AG10803 (cell line): ENCODE measurements at regions not wholly inside any gene's neighbourhood (a gene's known extent, or its start where the extent isn't known, plus 50 kb on each side); places are given as distances from the start of the nearest gene placed in this dataset.

ENCODE experiments used
- DNase-seq: peaks from one replicate; pipeline ENCODE4 v3.0.0; 2010; ENCODE audit warnings: low read depth
- H3K4me3 ChIP-seq: 2 replicates; pipeline ENCODE4 v1.5.1; 2011; ENCODE audit warnings: mild to moderate bottlenecking, low read length, control low read depth
- TF ChIP-seq, protein P1 (sequence below): conservative IDR thresholded peaks from 2 replicates; pipeline ENCODE4 v1.5.1; 2011; ENCODE audit warnings: mild to moderate bottlenecking, low read length, control low read depth, inconsistent platforms

DNA sequence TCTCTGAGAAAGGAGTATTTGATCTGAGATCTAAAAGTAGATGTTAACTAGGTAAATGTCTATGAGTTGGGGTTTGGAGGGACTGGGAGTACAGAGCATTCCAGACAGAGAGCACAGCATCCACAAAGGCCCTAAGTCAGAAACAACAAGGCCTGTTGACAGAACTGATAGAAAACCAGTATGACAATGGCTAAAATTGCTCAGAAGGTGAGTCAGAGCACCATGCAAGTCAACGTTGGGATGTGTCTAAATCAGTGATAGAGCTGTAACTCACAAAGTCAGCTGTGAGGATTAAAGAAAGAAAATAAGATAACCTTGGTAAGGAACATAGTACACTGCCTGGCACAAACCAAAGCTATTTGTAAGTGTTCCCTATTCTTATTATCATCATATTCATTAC is 124.0 kb downstream of the CETN3 start:
- TF ChIP-seq, protein P1, sequence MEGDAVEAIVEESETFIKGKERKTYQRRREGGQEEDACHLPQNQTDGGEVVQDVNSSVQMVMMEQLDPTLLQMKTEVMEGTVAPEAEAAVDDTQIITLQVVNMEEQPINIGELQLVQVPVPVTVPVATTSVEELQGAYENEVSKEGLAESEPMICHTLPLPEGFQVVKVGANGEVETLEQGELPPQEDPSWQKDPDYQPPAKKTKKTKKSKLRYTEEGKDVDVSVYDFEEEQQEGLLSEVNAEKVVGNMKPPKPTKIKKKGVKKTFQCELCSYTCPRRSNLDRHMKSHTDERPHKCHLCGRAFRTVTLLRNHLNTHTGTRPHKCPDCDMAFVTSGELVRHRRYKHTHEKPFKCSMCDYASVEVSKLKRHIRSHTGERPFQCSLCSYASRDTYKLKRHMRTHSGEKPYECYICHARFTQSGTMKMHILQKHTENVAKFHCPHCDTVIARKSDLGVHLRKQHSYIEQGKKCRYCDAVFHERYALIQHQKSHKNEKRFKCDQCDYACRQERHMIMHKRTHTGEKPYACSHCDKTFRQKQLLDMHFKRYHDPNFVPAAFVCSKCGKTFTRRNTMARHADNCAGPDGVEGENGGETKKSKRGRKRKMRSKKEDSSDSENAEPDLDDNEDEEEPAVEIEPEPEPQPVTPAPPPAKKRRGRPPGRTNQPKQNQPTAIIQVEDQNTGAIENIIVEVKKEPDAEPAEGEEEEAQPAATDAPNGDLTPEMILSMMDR: no peak
- no peak for DNase-seq
- H3K4me3 ChIP-seq: no peak overlapping the region

DNA sequence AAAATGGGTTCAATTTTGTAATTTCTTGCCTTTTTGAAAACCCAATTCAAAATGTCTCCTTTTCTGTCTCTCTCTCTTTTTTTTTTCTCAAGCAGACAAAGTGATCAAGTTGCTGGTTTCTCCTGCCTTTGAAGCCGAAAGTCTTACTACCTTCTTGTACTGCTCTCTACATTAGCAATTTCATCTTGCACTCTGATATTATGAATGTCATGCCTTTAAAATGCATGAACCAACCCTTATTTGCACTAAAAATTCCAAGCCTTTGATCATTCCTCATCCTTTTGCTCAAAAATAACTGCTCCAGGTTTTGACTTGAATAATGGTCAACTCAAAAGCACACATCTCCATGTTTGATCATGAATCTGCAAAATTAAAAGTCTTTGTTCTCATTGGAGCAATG is 125.2 kb downstream of the CETN3 start:
- DNase-seq: no peak
- no peak overlapping the region for H3K4me3 ChIP-seq
- TF ChIP-seq, protein P1: no peak

DNA sequence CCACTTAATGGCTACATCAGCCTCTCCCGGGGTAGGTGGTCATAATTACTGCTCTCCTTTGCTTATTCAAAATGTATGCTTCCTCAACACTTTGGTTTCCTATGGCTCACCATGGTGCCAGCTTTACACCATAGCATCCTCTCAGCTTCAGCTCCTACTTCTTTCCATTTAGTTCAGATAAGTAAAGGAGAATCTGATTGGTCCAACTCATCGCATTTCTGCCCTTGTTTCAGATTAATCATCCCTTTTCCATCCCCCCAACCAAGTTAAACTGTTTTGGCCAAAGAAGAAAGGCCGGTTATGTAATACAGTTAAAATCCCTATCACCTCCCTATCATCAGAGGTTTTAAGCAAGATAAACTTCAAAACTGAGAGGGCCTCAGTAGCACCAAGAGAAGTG is 130.5 kb downstream of the CETN3 start:
- no peak overlapping the region for H3K4me3 ChIP-seq
- TF ChIP-seq, protein P1: no peak
- DNase-seq: no peak

DNA sequence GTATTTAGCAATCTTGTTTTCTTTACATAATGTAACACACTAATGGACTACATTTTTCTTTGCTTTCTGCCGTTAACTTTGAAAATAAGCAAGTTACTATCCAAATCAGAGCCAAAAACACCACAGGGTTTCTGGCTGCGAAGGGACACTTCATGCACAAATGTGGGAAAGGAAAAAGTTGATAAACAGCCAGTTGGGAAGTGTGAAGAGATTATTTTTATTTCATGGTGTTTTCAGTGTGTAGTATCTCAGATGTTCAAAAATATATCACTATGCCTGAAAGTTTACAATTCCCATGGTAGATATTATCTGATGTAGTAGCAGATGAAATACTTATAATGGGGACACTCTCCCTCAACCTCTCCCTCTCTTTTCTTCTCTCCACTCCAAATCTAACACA is 135.3 kb downstream of the CETN3 start:
- no peak overlapping the region for H3K4me3 ChIP-seq
- TF ChIP-seq, protein P1: no peak

DNA sequence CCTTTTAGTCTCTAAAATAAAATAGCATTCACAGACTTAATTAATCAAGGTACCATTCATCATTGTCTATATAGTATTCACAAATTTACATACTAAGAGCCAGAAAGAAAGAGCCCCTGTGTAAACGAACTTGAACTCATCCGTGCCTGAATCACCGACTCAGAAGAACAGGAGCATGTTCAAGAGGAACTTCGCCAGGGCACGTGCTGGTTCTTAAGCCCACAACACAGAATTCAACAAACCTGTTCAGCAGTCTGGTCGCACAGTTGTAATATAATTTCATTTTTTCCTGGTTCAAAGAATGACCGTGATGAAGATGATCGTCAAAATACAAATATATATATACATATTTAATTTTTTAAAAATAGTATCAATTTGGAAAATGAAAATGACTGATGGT is 141.9 kb downstream of the CETN3 start:
- TF ChIP-seq, protein P1: no peak
- H3K4me3 ChIP-seq: no peak overlapping the region
- DNase-seq: no peak

More for the DNA sequence above, 135.3 kb downstream of the CETN3 start:
- DNase-seq: no peak

DNA sequence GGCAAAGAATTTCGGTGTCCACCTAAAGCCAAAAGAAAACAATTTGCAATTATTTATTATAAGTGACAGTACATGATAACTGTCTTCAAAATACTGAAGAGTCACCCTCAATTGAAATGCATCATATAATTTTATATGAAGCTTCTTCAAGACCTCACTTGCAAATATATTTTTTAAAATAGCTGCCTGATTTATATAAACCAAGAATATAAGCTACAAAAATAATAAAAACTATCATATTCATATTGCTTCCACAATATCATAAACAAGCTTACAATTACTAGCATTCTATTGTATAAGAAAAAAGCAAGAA is 144.1 kb downstream of the CETN3 start:
- no peak for DNase-seq
- TF ChIP-seq, protein P1: no peak
- no peak overlapping the region for H3K4me3 ChIP-seq

DNA sequence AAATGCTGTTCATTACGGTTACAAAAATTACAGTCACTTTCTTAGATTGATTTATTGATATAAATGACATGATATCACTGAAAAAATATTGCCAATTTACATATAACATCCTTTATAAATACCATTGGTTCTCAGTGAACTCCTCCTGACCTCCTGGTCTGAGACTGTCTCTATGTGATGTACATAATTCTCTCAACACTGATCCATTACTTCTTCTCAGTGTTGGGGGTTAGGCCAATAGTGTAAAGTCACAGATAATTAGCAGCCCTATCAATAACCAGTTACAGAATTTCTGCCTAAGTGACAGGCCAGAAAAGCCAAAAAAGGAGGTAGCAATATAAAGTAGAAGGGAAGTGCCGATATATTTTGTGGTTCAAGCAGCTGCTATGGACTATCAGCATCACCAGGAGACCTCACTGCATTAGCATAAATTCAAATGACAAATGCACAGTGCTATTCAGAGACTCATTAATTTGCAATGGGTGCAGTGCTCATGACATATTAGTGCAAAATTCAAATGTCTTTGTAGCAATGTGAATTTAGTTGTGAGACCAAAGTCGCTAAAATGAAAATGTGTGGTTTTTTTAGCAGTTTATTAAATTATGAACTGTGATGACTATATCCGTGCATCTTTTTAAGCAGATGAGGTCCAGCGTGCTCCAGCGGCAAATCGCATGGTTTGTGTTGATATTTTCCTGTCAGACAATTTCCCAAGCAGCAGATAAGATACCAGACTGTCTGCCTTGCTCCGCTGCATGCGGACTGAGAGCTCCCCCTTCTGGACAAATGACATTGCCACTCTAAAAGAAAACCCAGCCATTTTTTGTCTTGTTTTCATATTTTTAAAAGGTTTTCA is 144.6 kb downstream of the CETN3 start:
- TF ChIP-seq, protein P1: peak; percentile 99
- no peak overlapping the region for H3K4me3 ChIP-seq
- peak; percentile 63 for DNase-seq
